Gastrocnemius medialis (tissue), 4 donors: ENCODE measurements at regions not wholly inside any gene's neighbourhood (a gene's known extent, or its start where the extent isn't known, plus 50 kb on each side); places are given as distances from the start of the nearest gene placed in this dataset.

Source experiments
- ATAC-seq, 2 donors: fragments of 150-250 bp; one replicate each; pipeline ENCODE4 v1.9.1; 2016
- DNase-seq, 2 donors: peaks; one replicate each; pipeline ENCODE4 v3.0.0-alpha.2; 2019
- H3K27ac ChIP-seq, 4 donors: fragments of 200-600 bp; sonication (generic); 1 replicate in 1 of 4; 2 replicates in 3 of 4; pipeline ENCODE4 v1.5.1; 2016 to 2018; ENCODE audit warnings: mild to moderate bottlenecking in 2 of 4, moderate library complexity in 1 of 4
- H3K27me3 ChIP-seq, 3 donors: fragments of 200-600 bp; sonication (generic) in 2 of 3; 1 replicate in 1 of 3; 2 replicates in 2 of 3; pipeline versions ENCODE4 v1.5.1 to v1.6.0; 2016 to 2019; ENCODE audit warnings: mild to moderate bottlenecking in 1 of 3, moderate library complexity in 1 of 3
- H3K36me3 ChIP-seq, 2 donors: fragments of 200-600 bp; sonication (generic) in 1 of 2; one replicate each; pipeline ENCODE4 v1.5.1; 2017 to 2018
- H3K4me1 ChIP-seq, 2 donors: fragments of 200-600 bp; sonication (generic) in 1 of 2; one replicate each; pipeline ENCODE4 v1.5.1; 2016 to 2017; ENCODE audit warnings: mild to moderate bottlenecking in 2 of 2
- H3K4me3 ChIP-seq, 4 donors: fragments of 200-600 bp; sonication (generic) in 3 of 4; 1 replicate in 1 of 4; 2 replicates in 3 of 4; pipeline ENCODE4 v1.5.1; 2016 to 2019; ENCODE audit warnings: mild to moderate bottlenecking in 2 of 4
- H3K9me3 ChIP-seq, 3 donors: fragments of 200-600 bp; sonication (generic) in 2 of 3; 1 replicate in 1 of 3; 2 replicates in 2 of 3; pipeline ENCODE4 v1.5.1; 2016 to 2019
- POLR2A ChIP-seq, 2 donors: fragments of 450-650 bp; IDR thresholded peaks; one replicate each; pipeline ENCODE4 v1.6.1; 2017; ENCODE audit warnings: antibody characterized with exemption in 2 of 2, mild to moderate bottlenecking in 2 of 2, moderate library complexity in 2 of 2
- in situ Hi-C, 4 donors: fragments of 200-750 bp; cut with MboI; loops; one replicate each; pipeline versions ENCODE4 v1.15.0 to v1.8.0; 2017; ENCODE audit warnings: low sequenced_read_pairs in 4 of 4
- intact Hi-C: fragments of 100-400 bp; cut with DNase I; formaldehyde crosslinking; loops from one replicate; pipeline ENCODE4 v1.15.1; 2023; ENCODE audit warnings: low total_unique reads
- TF ChIP-seq, protein P1 (sequence below), 5 experiments: fragments of 450-650 bp in 3 of 5; fragments of 200-600 bp in 2 of 5; sonication (generic) in 2 of 5; IDR thresholded peaks in 4 of 5; conservative IDR thresholded peaks in 1 of 5; 1 replicate in 4 of 5; 2 replicates in 1 of 5; pipeline ENCODE4 v1.5.1; 2016 to 2019; ENCODE audit warnings: antibody characterized with exemption in 5 of 5, mild to moderate bottlenecking in 3 of 5, moderate library complexity in 3 of 5

GRCh38 chr6:113188962-113189361 lies 668.2 kb upstream of the MARCKS start:
- intact Hi-C loops (no loop called here), in situ Hi-C loops (no loop called here)
- no peak overlapping the region for H3K27ac ChIP-seq
- no peaks in the 10 kb centered on the region for H3K4me1 ChIP-seq
- TF ChIP-seq, protein P1, sequence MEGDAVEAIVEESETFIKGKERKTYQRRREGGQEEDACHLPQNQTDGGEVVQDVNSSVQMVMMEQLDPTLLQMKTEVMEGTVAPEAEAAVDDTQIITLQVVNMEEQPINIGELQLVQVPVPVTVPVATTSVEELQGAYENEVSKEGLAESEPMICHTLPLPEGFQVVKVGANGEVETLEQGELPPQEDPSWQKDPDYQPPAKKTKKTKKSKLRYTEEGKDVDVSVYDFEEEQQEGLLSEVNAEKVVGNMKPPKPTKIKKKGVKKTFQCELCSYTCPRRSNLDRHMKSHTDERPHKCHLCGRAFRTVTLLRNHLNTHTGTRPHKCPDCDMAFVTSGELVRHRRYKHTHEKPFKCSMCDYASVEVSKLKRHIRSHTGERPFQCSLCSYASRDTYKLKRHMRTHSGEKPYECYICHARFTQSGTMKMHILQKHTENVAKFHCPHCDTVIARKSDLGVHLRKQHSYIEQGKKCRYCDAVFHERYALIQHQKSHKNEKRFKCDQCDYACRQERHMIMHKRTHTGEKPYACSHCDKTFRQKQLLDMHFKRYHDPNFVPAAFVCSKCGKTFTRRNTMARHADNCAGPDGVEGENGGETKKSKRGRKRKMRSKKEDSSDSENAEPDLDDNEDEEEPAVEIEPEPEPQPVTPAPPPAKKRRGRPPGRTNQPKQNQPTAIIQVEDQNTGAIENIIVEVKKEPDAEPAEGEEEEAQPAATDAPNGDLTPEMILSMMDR (IDR thresholded peaks at IDR 0.05 in 4 of 5, conservative IDR thresholded peaks at IDR 0.05 in 1 of 5), result no peak
- no peak for TF ChIP-seq POLR2A (IDR thresholded peaks at IDR 0.05)
- ATAC-seq, result no peak
- H3K4me3 ChIP-seq, result no peak overlapping the region
- no peaks in the 10 kb centered on the region for H3K9me3 ChIP-seq
- no peaks in the 10 kb centered on the region for H3K27me3 ChIP-seq
- DNase-seq, result no peak
- H3K36me3 ChIP-seq, result no peaks in the 10 kb centered on the region

DNA sequence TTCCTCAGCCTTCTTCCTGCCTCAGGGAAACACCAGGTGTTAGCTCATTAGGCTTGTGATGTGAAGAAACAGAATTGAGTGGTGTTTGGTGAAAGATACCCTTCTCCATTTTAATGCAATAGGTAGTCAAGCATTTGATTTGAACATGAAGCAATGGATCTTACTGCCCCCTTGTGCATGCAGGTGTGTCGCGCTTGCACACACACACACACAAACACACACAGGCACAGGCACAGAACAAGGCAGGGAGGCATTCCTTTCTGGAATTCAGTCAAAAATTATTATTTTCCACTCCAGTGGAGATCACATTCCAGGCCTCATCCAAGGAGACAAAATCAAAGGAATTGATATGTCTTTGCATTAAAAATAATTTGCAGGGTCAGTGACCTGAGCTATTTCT lies 667.0 kb upstream of the MARCKS start:
- intact Hi-C loops, result no loop called here
- no peak for ATAC-seq
- Histone ChIP-seq H3K36me3 (no peaks in the 10 kb centered on the region), H3K4me1 (no peaks in the 10 kb centered on the region), H3K4me3 (no peak overlapping the region), H3K27ac (no peak overlapping the region), H3K9me3 (no peaks in the 10 kb centered on the region), H3K27me3 (no peaks in the 10 kb centered on the region)
- TF ChIP-seq POLR2A (IDR thresholded peaks at IDR 0.05), result no peak
- TF ChIP-seq, protein P1 (IDR thresholded peaks at IDR 0.05 in 4 of 5, conservative IDR thresholded peaks at IDR 0.05 in 1 of 5), result no peak
- in situ Hi-C loops, result no loop called here
- DNase-seq, result no peak

GRCh38 chr6:113194090-113194489 lies 663.1 kb upstream of the MARCKS start:
- no peaks in the 10 kb centered on the region for H3K9me3 ChIP-seq
- intact Hi-C loops, result no loop called here
- ATAC-seq (no peak), DNase-seq (no peak)
- in situ Hi-C loops, result no loop called here
- H3K27me3 ChIP-seq, result no peaks in the 10 kb centered on the region
- no peak overlapping the region for H3K27ac ChIP-seq
- no peak overlapping the region for H3K4me3 ChIP-seq
- no peaks in the 10 kb centered on the region for H3K36me3 ChIP-seq
- H3K4me1 ChIP-seq, result no peaks in the 10 kb centered on the region
- no peak for TF ChIP-seq POLR2A (IDR thresholded peaks at IDR 0.05)
- TF ChIP-seq, protein P1 (IDR thresholded peaks at IDR 0.05 in 4 of 5, conservative IDR thresholded peaks at IDR 0.05 in 1 of 5), result no peak

- no peak for TF ChIP-seq POLR2A (IDR thresholded peaks at IDR 0.05)
- TF ChIP-seq, protein P1 (IDR thresholded peaks at IDR 0.05 in 4 of 5, conservative IDR thresholded peaks at IDR 0.05 in 1 of 5), result no peak
- H3K4me1 ChIP-seq, result no peaks in the 10 kb centered on the region
- no peaks in the 10 kb centered on the region for H3K27me3 ChIP-seq
- in situ Hi-C loops, result no loop called here
- intact Hi-C loops, result no loop called here
- DNase-seq (no peak), ATAC-seq (no peak)
- H3K9me3 ChIP-seq, result no peaks in the 10 kb centered on the region
- H3K4me3 ChIP-seq, result no peak overlapping the region
- no peaks in the 10 kb centered on the region for H3K36me3 ChIP-seq
- no peak overlapping the region for H3K27ac ChIP-seq
Measured at GRCh38 chr6:113202852-113203714, 654.1 kb upstream of the MARCKS start.
